Midbrain (tissue), 1 donor: ENCODE measurements at regions not wholly inside any gene's neighbourhood (a gene's known extent, or its start where the extent isn't known, plus 50 kb on each side); places are given as distances from the start of the nearest gene placed in this dataset.
"Not testable (repeated sequence)": the region's sequence is repeated elsewhere in the genome, so short reads cannot be mapped to it uniquely, and the experiment has no call there.

Experiments
- DNase-seq: peaks from one replicate; lab custom pipeline; 2025; lab: John Stamatoyannopoulos, UW

- no peak for DNase-seq
Observed at GRCh38 chr6:15171026-15171425, 74.8 kb upstream of the JARID2 start.

- no peak for DNase-seq
Observed at GRCh38 chr6:15176816-15177370, 69.0 kb upstream of the JARID2 start.

DNA sequence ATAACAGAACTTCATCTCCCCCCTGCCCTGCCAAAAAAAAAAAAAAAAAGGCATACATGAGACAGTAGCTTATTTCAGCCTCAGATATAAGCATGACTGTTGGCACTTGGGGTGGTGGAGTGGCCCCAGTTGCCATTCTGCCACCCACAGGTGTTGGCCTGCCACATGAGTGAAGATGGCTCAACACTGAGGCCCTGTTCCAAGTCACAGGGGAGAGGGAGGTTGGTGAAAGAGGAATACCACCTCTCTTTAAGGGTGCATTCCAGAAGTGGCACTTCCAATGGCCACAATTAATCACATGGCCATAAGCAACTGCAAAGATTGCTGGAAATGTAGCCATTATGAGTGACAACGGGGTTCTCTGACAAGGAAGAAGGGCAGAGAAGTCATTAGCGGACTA, 61.9 kb upstream of the JARID2 start:
- DNase-seq: no peak

GRCh38 chr6:15184441-15184861, 61.4 kb upstream of the JARID2 start:
- no peak for DNase-seq

GRCh38 chr6:15185111-15185510, 60.8 kb upstream of the JARID2 start:
- DNase-seq: not testable (repeated sequence)

GRCh38 chr6:15193451-15193850, 52.4 kb upstream of the JARID2 start:
- not testable (repeated sequence) for DNase-seq

DNA sequence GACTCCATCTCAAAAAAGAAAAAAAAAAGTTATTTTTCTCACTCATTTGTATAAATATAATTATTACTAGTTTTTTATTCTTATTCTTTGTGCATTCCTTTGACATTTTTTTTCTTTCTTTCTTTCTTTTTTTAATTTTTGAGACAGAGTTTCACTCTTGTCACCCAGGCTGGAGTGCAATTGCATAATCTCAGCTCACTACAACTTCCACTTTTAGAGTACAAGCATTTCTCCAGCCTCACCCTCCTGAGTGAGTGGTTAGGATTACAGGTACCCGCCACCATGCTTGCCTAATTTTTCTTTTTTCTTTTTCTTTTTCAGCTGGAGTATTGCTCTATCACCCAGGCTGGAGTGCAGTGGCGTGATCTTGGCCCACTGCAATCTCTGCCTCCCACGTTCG, 51.4 kb upstream of the JARID2 start:
- DNase-seq: no peak
